Skeletal muscle satellite cell (primary cell): ENCODE measurements at regions not wholly inside any gene's neighbourhood (a gene's known extent, or its start where the extent isn't known, plus 50 kb on each side); places are given as distances from the start of the nearest gene placed in this dataset.

Experiments
- H3K27me3 ChIP-seq: 2 replicates; pipeline ENCODE4 v1.7.0; 2013; ENCODE audit warnings: low read length; ENCODE audit not compliant: control insufficient read depth, insufficient read depth
- H3K36me3 ChIP-seq: 2 replicates; pipeline ENCODE4 v1.7.0; 2013; ENCODE audit warnings: mild to moderate bottlenecking, control low read depth, low read length; ENCODE audit not compliant: insufficient read depth
- H3K4me1 ChIP-seq: 2 replicates; pipeline ENCODE4 v1.7.0; 2013; ENCODE audit warnings: low read length; ENCODE audit not compliant: control insufficient read depth, insufficient read depth
- H3K4me2 ChIP-seq: 2 replicates; pipeline ENCODE4 v1.7.0; 2013; ENCODE audit warnings: mild to moderate bottlenecking, low read length
- H3K4me3 ChIP-seq: 2 replicates; pipeline ENCODE4 v1.7.0; 2013; ENCODE audit warnings: low read length
- H3K9ac ChIP-seq: 2 replicates; pipeline ENCODE4 v1.7.0; 2013; ENCODE audit warnings: mild to moderate bottlenecking, low read depth, low read length, moderate library complexity
- H3K9me3 ChIP-seq: replicated peaks from 2 replicates; pipeline ENCODE4 v1.7.0; 2013; ENCODE audit warnings: mild to moderate bottlenecking, control low read depth, low read length

- no peak overlapping the region for H3K4me3 ChIP-seq
- H3K27me3 ChIP-seq, result peaks cover 3% of the 10 kb centered on the region
- no peak overlapping the region for H3K9ac ChIP-seq
- no peaks in the 10 kb centered on the region for H3K36me3 ChIP-seq
- no peaks in the 10 kb centered on the region for H3K9me3 ChIP-seq
- H3K4me1 ChIP-seq, result peaks cover 5% of the 10 kb centered on the region
- no peak overlapping the region for H3K4me2 ChIP-seq
These were observed 202.1 kb upstream of the IRX3 start for GRCh38 chr16:54488729-54489128.

- H3K4me3 ChIP-seq, result no peak overlapping the region
- no peak overlapping the region for H3K9ac ChIP-seq
- H3K9me3 ChIP-seq, result no peaks in the 10 kb centered on the region
- H3K4me2 ChIP-seq, result no peak overlapping the region
- H3K36me3 ChIP-seq, result no peaks in the 10 kb centered on the region
- H3K4me1 ChIP-seq, result peaks cover 1% of the 10 kb centered on the region
- peaks cover 3% of the 10 kb centered on the region for H3K27me3 ChIP-seq
These were observed 201.3 kb upstream of the IRX3 start for GRCh38 chr16:54487933-54488332.

DNA sequence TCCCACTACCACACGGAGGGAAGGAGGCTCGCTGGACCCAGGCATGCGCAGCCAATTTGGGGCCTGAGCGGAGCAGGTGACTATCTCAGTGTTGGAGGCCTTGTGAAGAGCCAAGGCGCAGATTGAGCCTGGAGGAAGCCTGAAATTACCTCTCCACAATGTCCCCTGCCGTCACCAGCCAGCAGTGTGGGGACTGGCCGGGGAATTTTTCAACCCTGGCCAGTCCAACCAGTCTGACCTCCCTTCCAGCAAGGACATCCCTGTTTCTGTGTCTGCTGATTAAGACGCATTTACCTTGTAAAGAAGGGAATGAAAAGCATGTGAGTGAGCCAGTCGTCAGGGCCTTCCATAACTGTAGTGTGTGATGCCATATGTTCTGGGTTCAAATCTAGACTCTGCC, 198.1 kb upstream of the IRX3 start:
- Histone ChIP-seq H3K9ac (no peak overlapping the region), H3K27me3 (peaks cover 3% of the 10 kb centered on the region), H3K4me3 (no peak overlapping the region), H3K4me2 (no peak overlapping the region), H3K36me3 (no peaks in the 10 kb centered on the region), H3K4me1 (no peaks in the 10 kb centered on the region), H3K9me3 (no peaks in the 10 kb centered on the region)

- no peak overlapping the region for H3K4me3 ChIP-seq
- H3K9me3 ChIP-seq, result no peaks in the 10 kb centered on the region
- no peak overlapping the region for H3K9ac ChIP-seq
- H3K4me2 ChIP-seq, result no peak overlapping the region
- H3K4me1 ChIP-seq, result no peaks in the 10 kb centered on the region
- H3K36me3 ChIP-seq, result no peaks in the 10 kb centered on the region
- H3K27me3 ChIP-seq, result no peaks in the 10 kb centered on the region
These were observed 196.4 kb upstream of the IRX3 start for GRCh38 chr16:54482892-54483574.

GRCh38 chr16:54480429-54480828, 193.8 kb upstream of the IRX3 start:
- no peak overlapping the region for H3K4me2 ChIP-seq
- H3K27me3 ChIP-seq, result no peaks in the 10 kb centered on the region
- no peaks in the 10 kb centered on the region for H3K9me3 ChIP-seq
- H3K4me3 ChIP-seq, result no peak overlapping the region
- H3K9ac ChIP-seq, result no peak overlapping the region
- H3K36me3 ChIP-seq, result no peaks in the 10 kb centered on the region
- H3K4me1 ChIP-seq, result no peaks in the 10 kb centered on the region

- no peaks in the 10 kb centered on the region for H3K4me1 ChIP-seq
- H3K4me3 ChIP-seq, result no peak overlapping the region
- no peaks in the 10 kb centered on the region for H3K9me3 ChIP-seq
- no peak overlapping the region for H3K9ac ChIP-seq
- no peaks in the 10 kb centered on the region for H3K36me3 ChIP-seq
- no peaks in the 10 kb centered on the region for H3K27me3 ChIP-seq
- H3K4me2 ChIP-seq, result no peak overlapping the region
These were observed 193.0 kb upstream of the IRX3 start for GRCh38 chr16:54479546-54479945.

DNA sequence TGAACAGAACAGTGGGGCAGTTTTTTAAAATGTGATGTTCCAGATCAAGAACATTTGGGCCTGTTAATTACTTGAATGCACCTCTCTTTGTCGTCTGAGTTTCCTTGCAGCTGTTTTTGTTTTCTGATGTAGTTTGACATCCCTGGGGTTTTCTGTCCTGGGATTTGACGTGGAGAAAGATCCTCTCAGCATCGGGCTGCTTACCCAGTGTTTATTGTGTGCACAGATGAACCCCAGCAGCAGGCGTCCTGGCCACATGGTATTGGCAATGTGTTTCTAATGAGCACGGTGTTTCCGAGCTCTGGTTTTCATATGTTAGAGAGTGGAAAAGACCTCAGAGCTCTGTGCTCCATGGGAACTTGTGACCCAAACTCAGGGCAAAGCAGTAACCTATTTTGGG, 191.1 kb upstream of the IRX3 start:
- Histone ChIP-seq H3K4me2 (no peak overlapping the region), H3K36me3 (no peaks in the 10 kb centered on the region), H3K27me3 (no peaks in the 10 kb centered on the region), H3K9me3 (no peaks in the 10 kb centered on the region), H3K4me3 (no peak overlapping the region), H3K4me1 (no peaks in the 10 kb centered on the region), H3K9ac (no peak overlapping the region)

- Histone ChIP-seq H3K9me3 (no peaks in the 10 kb centered on the region), H3K4me1 (no peaks in the 10 kb centered on the region), H3K4me3 (no peak overlapping the region), H3K36me3 (no peaks in the 10 kb centered on the region), H3K9ac (no peak overlapping the region), H3K27me3 (no peaks in the 10 kb centered on the region), H3K4me2 (no peak overlapping the region)
These were observed 188.5 kb upstream of the IRX3 start for GRCh38 chr16:54475019-54475601.

DNA sequence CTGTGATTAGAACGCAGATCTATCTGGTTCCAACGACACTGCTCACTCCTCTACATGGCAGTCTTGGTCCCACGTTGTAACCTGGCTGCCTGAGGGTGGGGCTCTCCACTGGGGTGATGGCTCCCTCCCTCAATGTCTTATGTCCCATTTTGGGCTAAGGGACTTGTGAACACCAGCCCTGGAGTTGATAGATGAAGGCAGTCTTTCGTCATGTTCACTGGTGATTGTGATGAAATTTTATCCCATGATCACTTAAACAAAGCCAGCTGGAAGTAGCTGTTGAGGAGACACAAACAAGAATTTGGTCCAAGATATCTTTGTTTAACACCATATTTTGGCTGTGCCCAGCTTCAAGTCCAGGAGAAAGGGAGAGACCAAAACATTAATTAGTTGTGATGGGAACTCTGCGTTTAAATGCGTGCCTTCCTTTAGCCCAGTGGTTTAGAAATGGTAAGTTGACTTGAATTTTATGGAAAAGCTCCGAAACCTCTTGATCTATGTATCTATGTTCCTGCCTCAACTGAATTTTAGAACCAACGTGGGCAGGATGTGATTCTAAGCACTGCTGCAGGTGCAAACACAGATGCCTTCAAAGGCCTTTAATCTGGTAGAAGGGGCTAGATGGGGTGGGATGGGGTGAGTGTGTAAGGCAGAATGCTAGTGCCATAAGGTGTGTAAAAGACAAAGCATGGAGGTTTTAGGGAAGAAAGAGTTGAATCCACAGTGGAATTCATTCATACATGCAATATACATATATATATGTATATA, 186.8 kb upstream of the IRX3 start:
- no peak overlapping the region for H3K9ac ChIP-seq
- no peak overlapping the region for H3K4me2 ChIP-seq
- H3K36me3 ChIP-seq, result no peaks in the 10 kb centered on the region
- no peaks in the 10 kb centered on the region for H3K4me1 ChIP-seq
- no peak overlapping the region for H3K4me3 ChIP-seq
- no peaks in the 10 kb centered on the region for H3K27me3 ChIP-seq
- H3K9me3 ChIP-seq, result no peaks in the 10 kb centered on the region

- no peak overlapping the region for H3K4me2 ChIP-seq
- H3K36me3 ChIP-seq, result no peaks in the 10 kb centered on the region
These were observed 180.8 kb upstream of the IRX3 start for GRCh38 chr16:54467398-54467797.

DNA sequence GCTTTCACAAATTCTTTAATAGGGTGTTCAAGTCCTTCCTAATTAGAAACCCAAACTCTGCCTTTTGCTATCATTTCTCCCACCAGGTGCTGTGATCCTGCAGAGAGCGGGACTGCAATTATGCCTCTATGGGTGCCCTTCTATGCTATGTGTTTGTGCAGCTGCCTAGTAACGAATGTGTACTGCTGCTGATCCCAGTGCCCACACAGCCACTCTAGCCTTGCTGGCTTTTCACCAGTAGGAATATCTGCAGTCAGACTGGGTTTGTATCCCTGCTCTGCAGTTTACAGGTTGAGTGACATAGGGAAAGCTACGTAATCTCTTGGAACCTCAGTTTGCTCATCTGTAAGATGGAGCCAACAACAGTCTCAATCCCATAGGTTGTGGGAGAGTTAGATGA, 179.6 kb upstream of the IRX3 start:
- no peak overlapping the region for H3K4me2 ChIP-seq
- H3K27me3 ChIP-seq, result no peaks in the 10 kb centered on the region
- no peak overlapping the region for H3K9ac ChIP-seq
- H3K4me3 ChIP-seq, result no peak overlapping the region
- peaks cover 15% of the 10 kb centered on the region for H3K4me1 ChIP-seq
- no peaks in the 10 kb centered on the region for H3K9me3 ChIP-seq
- no peaks in the 10 kb centered on the region for H3K36me3 ChIP-seq

More at GRCh38 chr16:54467398-54467797, 180.8 kb upstream of the IRX3 start:
- Histone ChIP-seq H3K9me3 (no peaks in the 10 kb centered on the region), H3K4me1 (peaks cover 6% of the 10 kb centered on the region), H3K4me3 (no peak overlapping the region), H3K27me3 (no peaks in the 10 kb centered on the region), H3K9ac (no peak overlapping the region)
